IMR-90 (cell line): ENCODE measurements at regions not wholly inside any gene's neighbourhood (a gene's known extent, or its start where the extent isn't known, plus 50 kb on each side); places are given as distances from the start of the nearest gene placed in this dataset.

ENCODE experiments used
- ATAC-seq: fragments of 200-7000 bp; cut with Tn5 transposase; 2 replicates; pipeline ENCODE4 v1.9.1; 2020; ENCODE audit warnings: low read depth, mild to moderate bottlenecking, moderate library complexity
- BruUV-seq: library from RNA; stranded (reverse); fragments of 400-500 nt; replicated peaks from 2 replicates; lab custom pipeline; 2021; lab: Mats Ljungman, UMichigan
- CTCF ChIA-PET: fragments of 300-600 bp; formaldehyde crosslinking; extraction: SDS; loops from one replicate; lab custom pipeline; 2021; ENCODE audit warnings: antibody characterized with exemption; lab: Yijun Ruan, JAX
- POLR2A ChIA-PET: fragments of 300-600 bp; sonication (Branson Sonifier 250); formaldehyde crosslinking; loops from one replicate; lab custom pipeline; 2022; ENCODE audit warnings: antibody characterized with exemption; ENCODE audit not compliant: unreplicated experiment; lab: Charles Lee
- DNase-seq: peaks from one replicate; pipeline ENCODE4 v3.0.0; 2013
- H2AFZ ChIP-seq: replicated peaks from 2 replicates; pipeline ENCODE3; 2013; ENCODE audit warnings: low read length, mild to moderate bottlenecking; ENCODE audit not compliant: poor library complexity
- H2AK5ac ChIP-seq: 2 replicates; pipeline ENCODE4 v1.6.1; 2013; ENCODE audit warnings: low read depth, low read length, inconsistent platforms
- H2AK9ac ChIP-seq: replicated peaks from 2 replicates; pipeline ENCODE3; 2013; ENCODE audit warnings: mild to moderate bottlenecking, low read depth, low read length, moderate library complexity; ENCODE audit not compliant: poor library complexity
- H2BK120ac ChIP-seq: 2 replicates; pipeline ENCODE4 v1.6.1; 2013; ENCODE audit warnings: low read depth, low read length, inconsistent platforms
- H2BK15ac ChIP-seq: 3 replicates; pipeline ENCODE4 v1.6.1; 2013; ENCODE audit warnings: low read depth, low read length, inconsistent platforms
- H2BK20ac ChIP-seq: 2 replicates; pipeline ENCODE4 v1.6.1; 2013; ENCODE audit warnings: low read depth, mild to moderate bottlenecking, inconsistent platforms, low read length, moderate library complexity
- H2BK5ac ChIP-seq: 2 replicates; pipeline ENCODE4 v1.6.1; 2013; ENCODE audit warnings: mild to moderate bottlenecking, low read depth, low read length, inconsistent platforms; ENCODE audit not compliant: poor library complexity, severe bottlenecking
- H3K14ac ChIP-seq: replicated peaks from 2 replicates; pipeline ENCODE4 v1.6.1; 2013; ENCODE audit warnings: low read depth, low read length, inconsistent platforms
- H3K18ac ChIP-seq: 2 replicates; pipeline ENCODE4 v1.6.1; 2013; ENCODE audit warnings: low read depth, low read length, control low read depth
- H3K23ac ChIP-seq: 2 replicates; pipeline ENCODE4 v1.6.1; 2013; ENCODE audit warnings: low read depth, low read length, inconsistent platforms
- H3K27ac ChIP-seq: 2 replicates; pipeline ENCODE4 v1.5.1; 2013; ENCODE audit warnings: mild to moderate bottlenecking, control low read depth, low read length; ENCODE audit not compliant: insufficient read depth
- H3K27me3 ChIP-seq: 2 replicates; pipeline ENCODE4 v1.6.1; 2013; ENCODE audit warnings: low read length; ENCODE audit not compliant: control insufficient read depth, insufficient read depth
- H3K36me3 ChIP-seq: 2 replicates; pipeline ENCODE4 v1.6.1; 2013; ENCODE audit warnings: low read length, mixed read lengths; ENCODE audit not compliant: control insufficient read depth, insufficient read depth
- H3K4ac ChIP-seq: 2 replicates; pipeline ENCODE4 v1.6.1; 2013; ENCODE audit warnings: low read depth, low read length, inconsistent platforms
- H3K4me1 ChIP-seq: 2 replicates; pipeline ENCODE4 v1.6.1; 2013; ENCODE audit warnings: low read length, mixed read lengths; ENCODE audit not compliant: control insufficient read depth, insufficient read depth
- H3K4me2 ChIP-seq: 2 replicates; pipeline ENCODE4 v1.6.1; 2013; ENCODE audit warnings: low read depth, mild to moderate bottlenecking, control low read depth, low read length, moderate library complexity
- H3K4me3 ChIP-seq: 2 replicates; pipeline ENCODE4 v1.5.1; 2013; ENCODE audit warnings: low read depth, mild to moderate bottlenecking, control low read depth, low read length, moderate library complexity; ENCODE audit not compliant: insufficient read depth
- H3K56ac ChIP-seq: 2 replicates; pipeline ENCODE4 v1.6.1; 2013; ENCODE audit warnings: low read length, inconsistent platforms; ENCODE audit not compliant: insufficient read depth; ENCODE audit errors: extremely low read depth
- H3K79me1 ChIP-seq, 2 experiments: 2 replicates each; pipeline ENCODE4 v1.6.1; 2013; ENCODE audit warnings: low read length in 2 of 2, inconsistent platforms in 1 of 2, low read depth in 1 of 2
- H3K9ac ChIP-seq: 2 replicates; pipeline ENCODE4 v1.6.1; 2013; ENCODE audit warnings: low read depth, low read length, control low read depth
- H3K9me1 ChIP-seq: 2 replicates; pipeline ENCODE4 v1.6.1; 2013; ENCODE audit warnings: low read length, inconsistent platforms; ENCODE audit not compliant: insufficient read depth
- H3K9me3 ChIP-seq: 2 replicates; pipeline ENCODE4 v1.6.1; 2013; ENCODE audit warnings: low read length; ENCODE audit not compliant: control insufficient read depth, insufficient read depth
- H4K20me1 ChIP-seq: 2 replicates; pipeline ENCODE4 v1.6.1; 2013; ENCODE audit warnings: low read length, inconsistent platforms; ENCODE audit not compliant: insufficient read depth
- H4K5ac ChIP-seq: 2 replicates; pipeline ENCODE4 v1.6.1; 2013; ENCODE audit warnings: mild to moderate bottlenecking, low read depth, low read length, control low read depth
- H4K8ac ChIP-seq, 2 experiments: 2 replicates each; pipeline ENCODE4 v1.6.1; 2013; ENCODE audit warnings: low read depth in 2 of 2, low read length in 2 of 2, control low read depth in 1 of 2, inconsistent platforms in 1 of 2
- H4K91ac ChIP-seq: 2 replicates; pipeline ENCODE4 v1.6.1; 2013; ENCODE audit warnings: low read depth, low read length, inconsistent platforms; ENCODE audit not compliant: insufficient read depth
- MXI1 ChIP-seq: IDR thresholded peaks from 2 replicates; pipeline ENCODE4 v1.6.1; 2012; ENCODE audit warnings: low read depth, mild to moderate bottlenecking, low read length, moderate library complexity, borderline replicate concordance
- WGBS, 2 experiments: methylation state at CpG; one replicate each; pipeline versions ENCODE4 v1.1.5 to v1.1.7; 2013; ENCODE audit warnings: missing lambda C conversion rate in 2 of 2; ENCODE audit not compliant: insufficient read length in 1 of 2; ENCODE audit errors: extremely low coverage in 2 of 2; 5-methylcytosine and 5-hydroxymethylcytosine counted together
- dilution Hi-C: fragments of 300-500 bp; cut with HindIII; formaldehyde crosslinking; loops from one replicate; pipeline ENCODE4 v1.14.3; 2018; ENCODE audit warnings: low sequenced_read_pairs; ENCODE audit not compliant: unreplicated experiment
- in situ Hi-C: fragments of 300-500 bp; cut with MboI; formaldehyde crosslinking; loops from 3 replicates; pipeline ENCODE4 v1.14.3; 2019; ENCODE audit warnings: low sequenced_read_pairs, inconsistent platforms, mixed read lengths
- intact Hi-C: fragments of 100-400 bp; cut with micrococcal nuclease; formaldehyde crosslinking; loops from 2 replicates; pipeline ENCODE4 v1.10.0; 2022

DNA sequence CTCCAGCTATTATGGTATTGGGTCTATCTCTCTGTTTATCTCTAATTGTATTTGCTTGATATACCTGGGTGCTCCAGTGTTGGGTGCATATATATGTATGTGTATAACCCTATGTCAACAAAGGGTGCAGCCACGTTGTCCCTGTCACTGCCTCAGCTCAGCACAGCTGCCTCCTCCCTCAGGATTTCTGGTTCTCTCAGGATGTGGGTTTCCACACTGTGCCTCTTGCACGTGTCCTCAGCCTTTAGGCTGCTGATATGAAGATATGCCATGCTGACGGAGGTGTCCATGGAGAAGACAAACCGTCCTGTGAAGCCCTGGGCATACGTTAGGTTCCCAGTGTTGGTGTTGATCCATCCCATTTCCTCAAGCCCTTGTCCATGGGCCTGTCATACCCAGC is 791.2 kb downstream of the TMEM121 start:
- H3K18ac ChIP-seq: no peak overlapping the region
- no TSS peak for BruUV-seq
- H4K91ac ChIP-seq: no peak overlapping the region
- 28% methylated on average over 4 of the region's 5 CpGs; no CpG with 5 or more reads in 1 of the 2 experiments for WGBS, 2 experiments
- CTCF ChIA-PET: no interaction called here
- H3K79me1 ChIP-seq: no peaks in the 10 kb centered on the region
- H3K4me3 ChIP-seq: no peak overlapping the region
- H3K27ac ChIP-seq: no peak overlapping the region
- in situ Hi-C loops (no loop called here), dilution Hi-C loops (no loop called here), intact Hi-C loops (no loop called here)
- no peak overlapping the region for H2BK5ac ChIP-seq
- no peak overlapping the region for H2BK15ac ChIP-seq
- H3K9ac ChIP-seq: no peak overlapping the region
- no peak overlapping the region for H3K4me2 ChIP-seq
- no peak overlapping the region for H3K4ac ChIP-seq
- no peak overlapping the region for H3K14ac ChIP-seq
- no peaks in the 10 kb centered on the region for H3K9me1 ChIP-seq
- peaks cover 33% of the 10 kb centered on the region for H3K9me3 ChIP-seq
- H3K4me1 ChIP-seq: no peaks in the 10 kb centered on the region
- POLR2A ChIA-PET: no interaction called here
- no peaks in the 10 kb centered on the region for H3K27me3 ChIP-seq
- H2AK9ac ChIP-seq: no peak overlapping the region
- H3K23ac ChIP-seq: no peak overlapping the region
- H2BK20ac ChIP-seq: no peak overlapping the region
- ATAC-seq (no peak), DNase-seq (no peak)
- H4K20me1 ChIP-seq: no peaks in the 10 kb centered on the region
- no peak overlapping the region for H2AFZ ChIP-seq
- TF ChIP-seq MXI1: no peak
- no peak overlapping the region for H2AK5ac ChIP-seq
- no peak overlapping the region for H4K8ac ChIP-seq
- no peaks in the 10 kb centered on the region for H3K36me3 ChIP-seq
- no peak overlapping the region for H4K5ac ChIP-seq
- no peak overlapping the region for H2BK120ac ChIP-seq
- H3K56ac ChIP-seq: no peak overlapping the region
